ENCODE measurements at regions not wholly inside any gene's neighbourhood (a gene's known extent, or its start where the extent isn't known, plus 50 kb on each side); places are given as distances from the start of the nearest gene placed in this dataset.

DNA sequence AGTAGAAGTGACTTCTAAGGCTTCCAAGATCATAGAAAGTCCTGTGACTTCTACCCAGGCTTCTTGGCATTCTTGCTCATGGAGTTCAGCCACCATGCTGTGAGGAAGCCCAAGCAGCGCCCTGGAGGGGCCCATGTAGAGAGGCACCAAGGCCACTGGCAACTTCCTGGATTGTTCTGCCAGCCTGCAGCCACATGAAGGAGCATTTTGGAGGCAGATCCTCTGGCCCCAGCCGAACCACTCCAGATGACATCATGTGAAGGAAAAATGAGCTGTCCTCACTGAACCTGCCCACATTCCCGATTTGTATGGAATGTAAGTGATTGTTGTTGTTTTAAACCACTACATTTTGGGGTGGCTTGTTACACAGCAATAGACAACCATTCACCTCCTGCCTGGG is 51.5 kb upstream of the MNX1 start:
- Mint-ChIP-seq H3K36me3 (peaks cover 11 to 17% of the 10 kb centered on the region in 2 donors), H3K27me3 (peaks cover 5 to 41% (median 20%) of the 10 kb centered on the region in 3 donors), H3K4me3 (no peak overlapping the region), H3K27ac (no peak overlapping the region), H3K9me3 (peaks cover 18 to 52% (median 37%) of the 10 kb centered on the region in 7 donors), H3K4me1 (no peaks in the 10 kb centered on the region)
- DNase-seq (no peak), ATAC-seq (ENCODE audit: low read depth in 2 of 2) (no peak)

DNA sequence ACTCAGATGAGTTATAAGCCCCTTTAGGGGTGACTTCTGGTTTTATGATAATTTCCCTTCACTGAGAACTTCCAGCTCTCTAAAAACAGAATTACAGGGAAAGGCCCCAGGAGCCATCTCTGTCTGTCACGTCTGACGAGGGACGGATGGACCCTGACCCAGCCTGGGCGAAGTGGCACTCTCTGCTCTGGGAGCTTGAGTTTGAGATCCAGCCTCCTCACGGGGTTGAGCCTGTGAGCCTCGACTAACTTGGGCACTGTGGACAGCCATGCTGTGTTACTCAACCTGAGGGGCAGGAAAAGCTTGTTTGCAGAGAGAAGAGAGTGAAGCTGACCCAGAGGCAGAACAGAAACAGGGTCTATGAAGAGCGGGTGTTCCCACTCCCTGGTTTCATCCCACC is 54.6 kb upstream of the MNX1 start:
- peak overlapping the region in 1 of 6 donors; percentile 58 for H3K27ac Mint-ChIP-seq
- peaks cover 5 to 23% (median 9%) of the 10 kb centered on the region in 3 donors for H3K27me3 Mint-ChIP-seq
- peak overlapping the region in 1 of 8 donors; percentile 1 for H3K4me3 Mint-ChIP-seq
- DNase-seq (no peak), ATAC-seq (ENCODE audit: low read depth in 2 of 2) (no peak)
- H3K4me1 Mint-ChIP-seq, result no peaks in the 10 kb centered on the region
- peaks cover 11 to 17% of the 10 kb centered on the region in 2 donors for H3K36me3 Mint-ChIP-seq
- H3K9me3 Mint-ChIP-seq, result peaks cover 18 to 68% (median 48%) of the 10 kb centered on the region in 7 donors

DNA sequence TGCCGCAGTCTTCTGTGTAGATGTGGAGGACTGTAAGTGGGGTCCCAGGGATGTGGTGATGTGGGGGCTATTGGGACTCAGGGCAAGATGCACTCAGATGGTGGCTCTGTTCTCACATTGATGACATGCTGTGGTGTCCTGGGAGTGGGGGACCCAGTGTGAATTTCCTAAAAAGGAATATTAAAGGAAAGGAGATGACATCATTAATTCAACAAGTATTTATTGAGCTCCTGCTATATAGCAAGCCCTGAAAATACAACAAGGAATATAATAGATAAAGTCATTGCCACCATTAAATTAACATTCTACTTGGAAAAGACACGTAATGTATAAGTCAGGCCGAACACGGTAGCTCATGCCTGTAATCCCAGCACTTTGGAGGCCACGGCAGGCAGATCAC is 61.9 kb upstream of the MNX1 start:
- ATAC-seq (ENCODE audit: low read depth in 2 of 2) (no peak), DNase-seq (no peak)
- Mint-ChIP-seq H3K4me1 (no peaks in the 10 kb centered on the region), H3K27me3 (peaks cover 14 to 49% (median 31%) of the 10 kb centered on the region in 3 donors), H3K27ac (no peak overlapping the region), H3K9me3 (peaks cover 0 to 32% (median 20%) of the 10 kb centered on the region in 7 donors), H3K36me3 (no peaks in the 10 kb centered on the region), H3K4me3 (no peak overlapping the region)

DNA sequence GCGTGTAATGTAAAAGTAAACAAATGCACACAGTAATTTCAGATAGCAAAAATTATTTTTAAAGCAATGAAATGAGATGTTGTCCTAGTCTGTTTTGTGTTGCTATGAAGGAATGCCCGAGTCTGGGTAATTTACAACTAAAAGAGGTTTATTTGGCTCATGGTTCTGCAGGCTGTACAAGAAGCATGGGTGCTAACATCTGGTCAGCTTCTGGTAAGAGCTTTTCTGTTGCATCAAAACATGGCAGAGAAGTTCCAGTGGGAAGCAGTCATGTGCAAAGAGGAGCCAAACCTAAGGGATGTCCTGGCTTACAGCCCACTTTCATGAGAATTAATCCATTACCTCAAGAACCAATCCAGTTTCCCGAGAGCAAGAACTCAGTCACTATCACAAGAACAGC is 62.9 kb upstream of the MNX1 start:
- Mint-ChIP-seq H3K27ac (no peak overlapping the region), H3K4me1 (no peaks in the 10 kb centered on the region), H3K36me3 (no peaks in the 10 kb centered on the region), H3K4me3 (no peak overlapping the region), H3K9me3 (peaks cover 0 to 27% (median 15%) of the 10 kb centered on the region in 7 donors), H3K27me3 (peaks cover 14 to 57% (median 31%) of the 10 kb centered on the region in 3 donors)
- DNase-seq (no peak), ATAC-seq (ENCODE audit: low read depth in 2 of 2) (no peak)

DNA sequence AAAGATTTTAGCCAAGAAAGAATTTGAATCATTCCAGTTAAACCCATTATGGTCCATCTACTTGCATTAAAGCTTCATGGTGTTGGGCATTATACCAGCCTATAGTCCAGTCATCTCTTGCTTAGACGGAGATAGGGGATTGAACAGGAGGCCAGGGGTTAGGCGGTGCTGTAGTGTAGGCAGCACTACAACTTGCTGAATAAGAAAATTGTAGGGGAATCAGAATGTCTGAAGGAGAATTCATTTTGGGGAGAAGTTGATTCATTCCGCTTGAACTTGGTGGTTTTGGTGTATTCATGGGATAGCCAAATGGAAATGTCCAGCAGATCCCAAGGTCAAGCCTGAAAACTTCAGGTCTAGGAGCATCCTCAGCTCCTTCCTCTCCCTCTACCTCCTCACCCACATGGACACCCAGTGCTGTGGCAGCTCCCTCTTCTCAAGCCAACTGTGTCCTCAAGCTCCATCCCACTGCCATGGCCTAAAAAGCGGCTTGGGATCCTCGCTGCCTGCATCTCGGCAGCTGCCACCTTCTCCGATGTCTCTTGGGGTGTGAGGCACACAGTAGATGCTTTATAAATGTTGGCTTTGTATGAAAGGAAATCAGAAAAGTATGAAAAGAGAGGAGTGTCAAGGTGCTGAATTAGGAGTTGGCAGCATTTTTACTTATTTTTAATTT is 63.6 kb upstream of the MNX1 start:
- no peaks in the 10 kb centered on the region for H3K36me3 Mint-ChIP-seq
- H3K27me3 Mint-ChIP-seq, result peaks cover 20 to 65% (median 34%) of the 10 kb centered on the region in 3 donors
- H3K9me3 Mint-ChIP-seq, result peaks cover 0 to 25% (median 15%) of the 10 kb centered on the region in 7 donors
- H3K4me1 Mint-ChIP-seq, result no peaks in the 10 kb centered on the region
- no peak overlapping the region for H3K4me3 Mint-ChIP-seq
- ATAC-seq (ENCODE audit: low read depth in 2 of 2) (no peak), DNase-seq (no peak)
- peak overlapping the region in 2 of 6 donors; percentile 13 to 82 for H3K27ac Mint-ChIP-seq

DNA sequence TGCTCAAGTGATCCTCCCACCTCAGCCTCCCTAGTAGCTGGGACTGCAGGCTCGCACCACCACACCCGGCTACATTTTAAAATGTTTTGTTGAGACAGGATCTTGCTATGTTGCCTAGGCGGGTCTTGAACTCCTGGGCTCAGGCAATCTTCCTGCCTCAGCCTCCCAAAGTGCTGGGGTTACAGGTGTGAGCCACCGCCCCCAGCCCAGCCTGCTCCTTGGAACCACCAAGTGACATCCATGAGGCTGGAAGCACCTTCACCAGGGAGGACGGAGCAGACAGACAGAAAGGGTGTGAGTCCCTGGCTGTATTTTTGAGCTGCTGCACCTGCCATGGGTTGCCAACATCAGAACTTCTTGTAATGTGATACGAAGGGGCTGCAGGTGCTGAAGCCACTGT is 62.3 kb upstream of the UBE3C start:
- peaks cover 33 to 70% (median 35%) of the 10 kb centered on the region in 3 donors for H3K27me3 Mint-ChIP-seq
- H3K36me3 Mint-ChIP-seq, result peaks cover 0 to 3% of the 10 kb centered on the region in 2 donors
- H3K4me3 Mint-ChIP-seq, result no peak overlapping the region
- no peaks in the 10 kb centered on the region for H3K4me1 Mint-ChIP-seq
- ATAC-seq (ENCODE audit: low read depth in 2 of 2) (no peak), DNase-seq (no peak)
- H3K9me3 Mint-ChIP-seq, result peaks cover 0 to 13% (median 9%) of the 10 kb centered on the region in 7 donors
- H3K27ac Mint-ChIP-seq, result no peak overlapping the region

DNA sequence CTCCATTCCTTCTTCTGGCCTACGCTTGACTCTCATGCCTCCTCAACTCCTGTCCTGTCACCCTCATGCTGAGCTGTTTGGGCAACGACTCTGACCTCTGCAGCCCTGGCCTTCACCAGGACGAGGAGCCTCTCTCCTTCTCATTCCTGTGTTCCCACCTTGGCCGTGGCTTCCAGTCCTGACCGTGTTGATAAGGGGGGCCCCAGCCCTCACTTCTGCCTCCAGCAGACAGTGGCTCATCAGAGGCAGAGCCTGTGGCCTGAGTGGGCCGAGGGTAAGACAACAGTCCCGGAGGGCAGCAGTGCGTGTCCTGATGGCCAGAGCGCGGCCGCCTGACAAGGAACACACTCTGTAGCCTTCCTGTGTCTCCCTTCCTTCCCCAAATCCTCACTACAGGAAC is 61.7 kb upstream of the UBE3C start:
- H3K4me1 Mint-ChIP-seq, result no peaks in the 10 kb centered on the region
- no peak overlapping the region for H3K27ac Mint-ChIP-seq
- H3K36me3 Mint-ChIP-seq, result peaks cover 0 to 7% of the 10 kb centered on the region in 2 donors
- DNase-seq, result no peak
- no peak overlapping the region for H3K4me3 Mint-ChIP-seq
- peaks cover 0 to 13% (median 8%) of the 10 kb centered on the region in 7 donors for H3K9me3 Mint-ChIP-seq
- peaks cover 29 to 69% (median 35%) of the 10 kb centered on the region in 3 donors for H3K27me3 Mint-ChIP-seq
- no peak for ATAC-seq (ENCODE audit: low read depth in 2 of 2)

DNA sequence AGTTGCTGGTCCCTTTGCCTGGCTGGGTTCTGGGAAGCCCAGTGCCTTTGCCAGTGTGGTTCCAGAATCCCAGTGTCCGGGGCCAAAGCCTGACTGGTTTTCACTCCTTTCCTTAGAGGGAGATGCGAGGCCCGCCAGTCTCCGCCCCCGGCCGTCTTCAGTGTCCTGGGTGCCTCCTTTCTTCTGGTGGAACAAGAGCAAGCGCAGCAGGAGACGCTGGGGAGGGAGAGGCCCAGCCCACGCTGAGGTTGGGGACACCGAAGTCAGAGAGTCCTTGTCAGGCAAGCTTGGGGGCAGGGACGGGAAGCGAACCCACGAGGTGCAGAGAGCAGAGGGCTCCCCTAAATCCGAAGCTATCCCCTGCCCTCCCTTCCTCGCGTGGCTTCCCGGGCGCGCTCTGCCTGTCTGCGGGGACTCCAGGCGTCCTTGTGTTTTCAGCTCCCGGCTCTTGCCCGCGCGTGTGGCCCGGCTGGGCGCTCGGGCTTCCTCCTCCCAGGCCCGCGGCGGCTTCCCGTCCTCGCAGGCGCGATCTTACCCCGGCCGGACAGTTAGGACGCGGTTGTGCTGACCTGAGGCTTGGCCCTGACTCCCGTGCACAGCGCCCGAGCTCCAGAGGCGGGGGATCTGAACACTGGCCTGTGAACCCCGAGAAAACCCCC is 60.6 kb upstream of the UBE3C start:
- Mint-ChIP-seq H3K36me3 (peaks cover 7 to 8% of the 10 kb centered on the region in 2 donors), H3K27me3 (peaks cover 24 to 64% (median 38%) of the 10 kb centered on the region in 3 donors), H3K27ac (no peak overlapping the region), H3K4me3 (no peak overlapping the region), H3K4me1 (no peaks in the 10 kb centered on the region), H3K9me3 (peaks cover 4 to 22% (median 12%) of the 10 kb centered on the region in 7 donors)
- DNase-seq (no peak), ATAC-seq (ENCODE audit: low read depth in 2 of 2) (no peak)

DNA sequence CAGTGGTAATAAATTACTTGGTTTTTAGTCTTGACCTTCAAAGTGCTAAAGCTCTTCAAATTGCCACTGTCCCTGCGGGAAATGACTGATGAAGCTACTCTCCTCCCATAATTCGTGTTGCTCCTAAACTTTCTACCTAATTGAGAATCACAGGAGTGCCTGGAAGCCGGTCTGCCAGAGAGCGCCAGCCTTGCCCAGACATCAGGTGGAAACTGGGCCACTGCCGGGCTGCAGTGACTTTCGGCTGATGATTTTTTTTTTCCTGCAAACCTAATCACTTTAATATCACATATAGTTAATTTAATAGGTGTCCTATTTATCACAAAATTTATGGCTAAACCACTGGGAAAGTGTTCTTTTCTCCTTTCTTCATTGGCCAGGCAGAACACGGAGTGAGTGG is 59.6 kb upstream of the UBE3C start:
- Mint-ChIP-seq H3K9me3 (peaks cover 7 to 28% (median 20%) of the 10 kb centered on the region in 7 donors), H3K27me3 (peaks cover 24 to 58% (median 29%) of the 10 kb centered on the region in 3 donors), H3K27ac (no peak overlapping the region), H3K4me1 (no peaks in the 10 kb centered on the region), H3K36me3 (peaks cover 7 to 11% of the 10 kb centered on the region in 2 donors), H3K4me3 (no peak overlapping the region)
- no peak for DNase-seq
- no peak for ATAC-seq (ENCODE audit: low read depth in 2 of 2)

DNA sequence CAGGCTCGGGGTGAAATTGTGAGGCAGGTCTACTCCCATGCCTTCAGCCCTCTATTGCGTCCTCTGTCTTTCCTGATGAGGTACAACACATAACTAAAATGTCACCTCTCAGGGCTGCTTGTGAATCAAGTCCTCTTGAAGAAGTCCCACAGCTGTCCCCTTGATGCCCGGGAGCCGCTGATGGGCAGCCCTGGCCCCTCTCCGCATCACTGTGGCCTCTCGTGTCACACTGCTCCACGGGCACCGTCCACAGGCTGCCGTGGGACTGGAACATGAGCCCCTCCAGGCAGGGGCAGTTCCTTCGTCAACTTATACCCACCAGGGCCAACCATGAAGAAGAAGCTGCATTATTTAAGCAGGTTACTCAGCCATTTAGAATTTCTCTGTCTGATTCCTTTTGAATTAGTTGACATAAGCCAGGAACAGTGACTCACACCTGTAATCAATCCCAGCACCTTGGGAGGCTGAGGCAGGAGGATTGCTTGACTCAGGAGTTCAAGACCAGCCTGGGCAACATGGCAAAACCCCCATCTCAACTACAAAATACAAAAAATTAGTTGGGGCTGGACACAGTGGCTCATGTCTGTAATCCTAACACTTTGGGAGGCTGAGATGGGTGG is 58.5 kb upstream of the UBE3C start:
- Mint-ChIP-seq H3K4me3 (peak overlapping the region in 1 of 8 donors; percentile 61), H3K36me3 (peaks cover 7 to 15% of the 10 kb centered on the region in 2 donors), H3K9me3 (peaks cover 7 to 39% (median 26%) of the 10 kb centered on the region in 7 donors), H3K27ac (no peak overlapping the region), H3K4me1 (no peaks in the 10 kb centered on the region), H3K27me3 (peaks cover 24 to 54% (median 24%) of the 10 kb centered on the region in 3 donors)
- ATAC-seq (ENCODE audit: low read depth in 2 of 2) (no peak), DNase-seq (no peak)

DNA sequence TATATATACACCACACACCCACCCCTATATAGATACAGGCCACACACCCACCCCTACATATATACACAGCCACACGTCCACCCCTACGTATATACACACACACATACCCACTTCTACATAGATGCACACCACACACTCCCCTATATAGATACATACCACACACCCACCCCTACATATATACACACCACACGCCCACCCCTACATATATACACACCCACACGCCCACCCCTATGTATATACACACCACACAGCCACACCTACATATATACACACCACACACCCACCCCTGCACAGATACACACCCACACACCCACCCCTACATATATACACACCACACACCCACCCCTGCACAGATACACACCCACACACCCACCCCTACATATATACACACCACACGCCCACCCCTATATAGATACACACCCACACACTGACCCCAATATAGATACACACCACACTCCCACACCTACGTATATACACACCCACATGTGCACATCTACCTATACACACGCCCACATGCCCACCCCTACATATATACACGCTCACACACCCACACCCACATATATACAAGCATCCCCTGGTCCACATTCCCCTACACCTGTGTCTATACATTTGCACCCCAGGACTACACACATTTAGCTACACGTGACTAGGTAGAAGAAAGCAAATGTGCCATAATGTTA is 52.1 kb upstream of the UBE3C start:
- H3K4me3 Mint-ChIP-seq, result no peak overlapping the region
- H3K27me3 Mint-ChIP-seq, result peaks cover 17 to 23% (median 18%) of the 10 kb centered on the region in 3 donors
- peaks cover 5 to 25% of the 10 kb centered on the region in 2 donors for H3K36me3 Mint-ChIP-seq
- H3K9me3 Mint-ChIP-seq, result peaks cover 16 to 44% (median 31%) of the 10 kb centered on the region in 7 donors
- DNase-seq (no peak), ATAC-seq (ENCODE audit: low read depth in 2 of 2) (no peak)
- no peaks in the 10 kb centered on the region for H3K4me1 Mint-ChIP-seq
- H3K27ac Mint-ChIP-seq, result no peak overlapping the region

DNA sequence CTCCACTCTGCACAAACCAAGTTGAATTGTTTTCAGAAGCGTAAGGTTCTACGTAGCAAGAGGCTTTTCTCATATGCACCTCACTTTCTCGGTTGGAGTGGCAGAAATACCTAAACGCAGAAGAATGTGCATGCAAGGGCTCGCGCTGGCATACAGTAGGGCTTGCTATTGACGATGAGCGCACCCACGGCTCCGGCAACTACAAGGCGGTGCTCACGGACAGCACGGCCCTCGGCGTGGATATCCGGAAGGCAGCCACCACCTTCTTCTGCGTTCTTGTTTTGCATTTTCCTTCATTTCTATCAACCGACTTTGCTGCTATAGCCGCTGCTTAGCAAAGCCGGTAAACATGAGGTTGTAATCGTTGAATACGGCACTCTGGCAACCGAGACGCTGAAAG is 51.1 kb upstream of the UBE3C start:
- Mint-ChIP-seq H3K36me3 (peaks cover 4 to 30% of the 10 kb centered on the region in 2 donors), H3K27ac (no peak overlapping the region), H3K27me3 (peaks cover 14 to 27% (median 21%) of the 10 kb centered on the region in 3 donors), H3K4me3 (no peak overlapping the region), H3K9me3 (peaks cover 14 to 40% (median 31%) of the 10 kb centered on the region in 7 donors), H3K4me1 (no peaks in the 10 kb centered on the region)
- DNase-seq, result no peak
- ATAC-seq (ENCODE audit: low read depth in 2 of 2), result no peak

DNA sequence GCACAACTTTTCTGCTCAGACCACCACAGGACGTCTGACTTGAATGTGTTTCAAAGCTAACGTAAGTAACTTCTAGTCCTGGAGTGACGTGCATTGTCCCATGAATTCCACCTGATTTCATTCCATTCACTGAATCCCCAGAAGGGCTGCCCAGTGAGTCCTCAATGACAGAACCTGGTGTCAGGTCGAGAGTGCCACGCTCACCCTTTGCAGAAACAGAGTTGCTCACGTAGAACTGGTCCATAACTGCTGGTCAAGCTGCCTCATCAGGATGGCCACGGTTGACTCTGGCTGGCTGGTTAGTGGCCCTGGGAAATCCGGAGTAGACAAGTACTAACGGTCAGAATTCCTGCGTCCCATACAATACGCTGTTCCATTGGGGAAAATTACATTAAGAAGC is 50.6 kb upstream of the UBE3C start:
- Mint-ChIP-seq H3K4me3 (no peak overlapping the region), H3K4me1 (no peaks in the 10 kb centered on the region), H3K36me3 (peaks cover 4 to 25% of the 10 kb centered on the region in 2 donors), H3K27me3 (peaks cover 14 to 27% (median 21%) of the 10 kb centered on the region in 3 donors), H3K9me3 (peaks cover 11 to 40% (median 26%) of the 10 kb centered on the region in 7 donors), H3K27ac (peak overlapping the region in 1 of 6 donors; percentile 27)
- no peak for ATAC-seq (ENCODE audit: low read depth in 2 of 2)
- DNase-seq, result no peak
